ENCODE measurements at regions not wholly inside any gene's neighbourhood (a gene's known extent, or its start where the extent isn't known, plus 50 kb on each side); places are given as distances from the start of the nearest gene placed in this dataset.

DNA sequence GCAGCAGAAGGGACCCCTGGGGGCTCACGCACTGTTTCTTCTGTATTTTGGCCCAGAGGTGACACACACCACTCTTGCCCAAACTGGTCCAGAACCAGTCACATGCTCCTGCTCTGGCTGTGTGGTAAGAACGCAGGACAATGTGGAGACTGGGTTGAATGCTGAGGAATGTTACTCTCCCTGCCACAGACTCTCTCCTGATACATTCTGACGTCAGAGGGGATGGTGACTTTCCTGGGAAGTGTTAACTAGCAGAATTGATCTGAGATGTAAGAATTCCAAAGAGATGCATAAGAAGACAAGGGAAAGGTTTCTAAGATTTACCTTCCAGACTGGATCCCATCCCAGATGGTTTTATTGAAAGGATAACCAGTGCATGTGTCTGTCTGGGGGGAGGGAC is 100.8 kb downstream of the ASB1 start:
- TF ChIP-seq CTCF (conservative IDR thresholded peaks at IDR 0.05 in 1 of 2, IDR thresholded peaks at IDR 0.05 in 1 of 2; ENCODE audit: extremely low read depth in 1 of 2, insufficient read depth in 1 of 2, low read depth in 1 of 2, low read length in 2 of 2) (no peak), EZH2 (IDR thresholded peaks at IDR 0.05; ENCODE audit: borderline replicate concordance, low read length) (no peak)
